Stimulated activated CD4-positive, alpha-beta T cell treated with anti-CD3 and anti-CD28 coated beads, Interleukin-15, amount 100 ng/mL, for 24 hours (primary cell): ENCODE measurements at regions not wholly inside any gene's neighbourhood (a gene's known extent, or its start where the extent isn't known, plus 50 kb on each side); places are given as distances from the start of the nearest gene placed in this dataset.

Experiments
- DNase-seq: peaks from one replicate; pipeline ENCODE4 v3.0.0-alpha.2; 2020

DNA sequence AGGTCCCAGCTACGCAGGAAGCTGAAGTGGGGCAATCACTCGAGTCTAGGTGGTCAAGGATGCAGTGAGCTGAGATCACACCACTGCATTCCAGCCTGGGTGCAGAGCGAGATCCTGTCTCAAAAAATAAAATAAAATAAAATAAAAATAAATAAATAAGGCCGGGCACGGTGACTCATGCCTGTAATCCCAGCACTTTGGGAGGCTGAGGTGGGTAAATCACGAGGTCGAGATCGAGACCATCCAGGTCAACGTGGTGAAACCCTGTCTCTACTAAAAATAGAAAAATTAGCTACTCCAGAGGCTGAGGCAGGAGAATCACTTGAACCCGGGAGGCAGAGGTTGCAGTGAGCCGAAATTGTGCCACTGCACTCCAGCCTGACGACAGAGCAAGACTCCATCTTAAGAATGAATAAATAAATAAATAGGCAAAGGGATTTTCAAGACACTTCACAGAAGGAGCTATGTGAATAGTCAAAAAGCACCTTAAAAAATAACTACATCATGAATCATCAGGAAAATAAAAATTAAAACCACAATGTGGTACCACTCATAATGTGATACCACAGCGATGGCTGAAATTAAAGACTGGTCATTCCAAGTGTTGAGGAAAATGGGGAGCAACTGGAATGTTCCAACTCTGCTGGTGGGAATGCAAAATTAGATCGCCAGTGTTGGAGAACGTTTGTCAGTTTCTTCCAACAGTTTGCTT is 92.9 kb upstream of the TBX3 start:
- DNase-seq, result no peak

DNA sequence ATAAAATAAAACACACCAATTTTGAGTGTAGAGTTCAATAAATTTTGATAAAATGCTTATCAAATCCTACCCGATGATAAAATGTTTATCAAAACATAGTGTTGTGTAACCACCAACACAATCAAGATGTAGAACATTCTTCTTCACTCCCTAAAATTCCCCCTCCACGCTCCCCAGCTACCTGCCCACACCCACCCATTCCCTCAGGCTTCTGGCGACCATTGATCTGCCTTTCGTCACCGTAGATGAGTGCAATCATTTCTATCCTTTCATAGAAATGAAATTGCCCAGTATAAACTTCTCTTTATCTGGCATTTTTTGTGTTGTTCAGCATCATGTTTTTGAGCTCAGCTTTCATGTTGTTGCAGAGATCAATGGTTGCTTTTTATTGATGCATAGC is 90.7 kb upstream of the TBX3 start:
- no peak for DNase-seq

DNA sequence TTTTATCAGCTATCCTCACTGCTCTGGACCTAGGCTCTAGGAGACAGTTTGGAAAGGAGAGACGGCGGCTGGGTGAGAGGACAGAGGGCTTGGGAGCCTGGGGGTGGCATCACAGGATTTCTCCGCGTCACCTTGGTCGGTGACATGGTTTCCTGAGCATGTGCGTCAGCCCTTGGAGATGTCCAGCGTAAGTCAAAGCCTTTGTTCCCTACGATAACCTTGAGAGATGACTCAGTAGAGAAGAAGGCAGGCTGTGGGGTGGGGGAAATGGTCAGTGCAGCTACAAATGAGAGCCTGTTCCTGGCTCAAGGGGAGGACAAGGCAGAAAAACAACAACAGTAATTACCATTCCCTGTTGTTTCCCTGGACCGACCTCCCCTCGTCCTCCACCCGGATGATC is 90.2 kb upstream of the TBX3 start:
- no peak for DNase-seq

DNA sequence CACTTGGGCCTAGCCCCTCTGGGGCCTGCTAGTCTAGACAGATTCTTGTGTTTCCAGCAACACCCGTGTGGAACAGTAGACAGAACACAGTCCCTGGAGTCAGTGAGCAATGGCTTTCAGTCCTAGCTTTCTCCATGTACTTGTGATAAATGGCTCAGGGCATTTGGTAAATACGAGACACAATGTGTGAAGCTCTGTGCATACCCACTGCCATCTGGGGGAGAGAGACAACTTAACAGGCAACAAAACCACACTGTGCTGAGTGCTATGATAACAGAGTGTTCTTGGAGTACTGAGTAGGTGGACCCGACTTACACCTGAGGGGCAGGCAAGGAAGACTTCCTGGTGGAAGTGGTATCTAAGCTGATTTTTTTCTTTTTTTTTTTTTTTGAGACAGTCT is 86.3 kb upstream of the TBX3 start:
- no peak for DNase-seq

DNA sequence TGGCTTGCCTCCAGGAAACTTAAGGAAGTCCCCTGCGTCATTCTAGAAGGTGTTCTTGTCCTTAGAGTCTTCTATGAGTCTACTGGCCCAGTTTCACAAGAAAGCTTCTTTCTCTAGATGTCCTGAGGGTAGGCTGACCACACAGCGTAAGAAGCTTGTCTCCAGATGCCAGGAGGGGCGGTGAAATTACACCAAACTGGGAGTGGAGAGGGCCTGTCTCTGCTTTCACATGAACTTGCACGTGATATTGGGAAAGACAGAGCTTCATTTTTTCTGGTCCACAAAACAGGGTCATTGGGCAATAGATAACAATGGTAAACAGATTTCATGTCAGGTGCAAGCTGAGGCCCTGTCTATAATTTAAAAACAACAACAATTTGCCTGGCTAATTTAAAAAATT is 85.7 kb upstream of the TBX3 start:
- DNase-seq, result no peak

DNA sequence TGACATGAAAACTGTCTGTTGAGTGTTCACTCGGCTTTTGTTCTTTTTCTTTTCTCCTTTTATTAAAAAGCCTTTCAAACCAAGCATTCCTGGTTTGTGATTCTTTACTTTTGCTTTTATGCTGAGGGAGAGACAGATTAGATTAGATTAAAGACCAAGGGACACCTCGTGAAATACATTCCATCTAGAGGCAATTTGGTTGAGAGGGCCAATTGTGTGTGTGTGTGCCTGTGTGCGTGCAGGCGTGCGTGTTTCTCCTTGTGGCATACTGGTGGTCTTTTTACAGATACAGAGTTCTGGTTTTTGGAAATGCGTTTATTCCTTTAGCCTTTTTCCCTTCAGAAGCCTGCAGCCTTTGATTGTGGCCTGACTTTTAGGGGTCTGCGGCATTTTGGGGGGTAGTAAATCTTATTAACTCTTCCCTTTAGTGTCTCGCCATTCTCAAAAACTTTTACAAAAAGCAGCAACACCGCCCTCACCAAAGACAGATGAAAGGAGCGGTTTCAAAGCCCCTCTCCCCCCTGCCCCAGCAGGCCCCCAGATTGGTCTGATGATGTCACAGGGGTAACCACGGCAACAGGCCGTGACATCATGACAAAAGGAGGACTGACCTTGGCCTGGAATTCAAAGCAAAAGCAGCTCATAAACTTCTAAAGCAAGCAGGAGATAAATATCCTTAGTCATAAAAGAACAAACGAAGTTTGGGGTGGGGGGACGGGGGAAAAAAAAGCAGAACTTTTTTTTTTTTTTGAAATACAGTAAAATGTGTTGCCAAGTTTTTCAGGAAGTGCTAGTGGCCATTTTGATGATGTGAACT is 84.1 kb upstream of the TBX3 start:
- DNase-seq, result no peak

DNA sequence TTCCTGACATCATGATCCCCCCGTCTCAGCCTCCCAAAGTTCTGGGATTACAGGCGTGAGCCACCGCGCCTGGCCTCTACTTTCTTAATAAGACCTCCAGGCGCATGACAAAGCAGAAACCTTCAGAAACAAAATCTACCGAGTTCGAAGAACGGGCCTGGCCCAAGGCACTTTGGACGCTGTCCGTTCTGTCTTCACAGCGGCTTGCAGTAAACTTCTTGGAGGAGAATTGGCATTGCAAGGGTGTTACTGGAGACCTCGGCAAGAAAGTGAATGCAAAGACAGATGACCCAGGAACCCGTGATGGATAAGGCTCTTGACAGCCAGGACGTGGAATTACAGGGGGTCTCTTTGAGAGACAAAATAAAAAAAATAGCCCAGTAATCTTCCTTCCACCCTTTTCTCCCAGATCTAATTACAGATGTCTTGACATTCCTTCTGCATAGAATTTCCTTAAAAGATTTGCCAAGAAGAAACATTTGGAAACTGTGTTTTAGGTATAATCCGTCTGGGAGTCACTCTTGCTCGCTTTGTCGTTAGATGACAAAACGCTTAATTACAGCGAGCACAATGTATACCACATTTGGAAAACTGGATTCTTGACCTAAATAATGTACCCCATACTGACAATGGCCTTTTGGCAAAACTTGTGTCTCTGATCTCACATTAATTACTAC is 83.2 kb upstream of the TBX3 start:
- no peak for DNase-seq

DNA sequence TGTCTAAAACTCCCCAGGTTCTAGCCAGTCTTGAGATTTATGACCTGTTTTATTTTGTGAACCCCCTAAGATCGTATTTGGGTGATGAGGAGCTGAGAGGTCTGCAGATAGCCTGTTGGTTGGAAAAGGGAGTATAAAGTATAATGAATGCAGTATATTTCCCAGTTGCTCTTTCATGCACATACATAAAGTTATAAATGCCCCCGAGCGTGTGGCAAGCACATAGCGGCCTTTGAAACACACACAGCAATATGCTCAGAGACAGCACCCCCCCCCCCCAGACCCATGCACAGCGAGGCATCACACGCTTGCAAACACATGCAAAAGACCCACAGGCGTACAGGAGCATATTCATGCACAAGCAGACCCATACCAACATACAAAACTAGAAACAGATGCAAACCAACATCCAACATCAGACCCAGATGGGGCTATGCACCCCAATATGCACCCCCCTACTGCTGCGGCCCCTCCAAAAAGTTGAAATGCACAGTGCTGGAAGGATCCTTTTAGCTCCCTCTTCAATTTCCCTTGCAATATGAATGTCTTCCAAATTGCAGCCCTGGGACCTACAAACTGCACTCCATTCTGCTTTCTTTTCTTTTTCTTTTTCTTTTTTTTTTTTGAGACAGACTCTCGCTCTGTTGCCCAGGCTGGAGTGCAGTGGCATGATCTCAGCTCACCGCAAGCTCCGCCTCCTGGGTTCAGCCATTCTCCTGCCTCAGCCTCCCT is 82.2 kb upstream of the TBX3 start:
- no peak for DNase-seq

DNA sequence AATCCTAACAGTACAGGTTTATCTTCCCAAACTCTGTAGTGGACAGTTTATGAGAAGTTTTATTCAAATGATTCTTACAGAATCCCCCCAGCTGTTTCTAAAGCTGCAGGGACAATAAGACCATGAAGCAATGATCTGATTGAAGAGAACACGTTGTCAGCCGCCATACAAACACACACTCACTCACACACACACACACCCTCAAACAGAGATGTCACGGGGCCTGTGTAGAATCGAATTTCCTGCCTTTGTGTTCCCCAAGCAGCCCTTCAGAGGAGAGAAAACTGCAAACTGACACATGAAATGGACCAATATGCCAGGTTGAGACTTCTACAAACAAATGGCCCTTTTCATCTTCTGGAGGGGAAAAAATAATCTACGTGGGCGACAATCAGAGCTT is 80.5 kb upstream of the TBX3 start:
- DNase-seq, result no peak

DNA sequence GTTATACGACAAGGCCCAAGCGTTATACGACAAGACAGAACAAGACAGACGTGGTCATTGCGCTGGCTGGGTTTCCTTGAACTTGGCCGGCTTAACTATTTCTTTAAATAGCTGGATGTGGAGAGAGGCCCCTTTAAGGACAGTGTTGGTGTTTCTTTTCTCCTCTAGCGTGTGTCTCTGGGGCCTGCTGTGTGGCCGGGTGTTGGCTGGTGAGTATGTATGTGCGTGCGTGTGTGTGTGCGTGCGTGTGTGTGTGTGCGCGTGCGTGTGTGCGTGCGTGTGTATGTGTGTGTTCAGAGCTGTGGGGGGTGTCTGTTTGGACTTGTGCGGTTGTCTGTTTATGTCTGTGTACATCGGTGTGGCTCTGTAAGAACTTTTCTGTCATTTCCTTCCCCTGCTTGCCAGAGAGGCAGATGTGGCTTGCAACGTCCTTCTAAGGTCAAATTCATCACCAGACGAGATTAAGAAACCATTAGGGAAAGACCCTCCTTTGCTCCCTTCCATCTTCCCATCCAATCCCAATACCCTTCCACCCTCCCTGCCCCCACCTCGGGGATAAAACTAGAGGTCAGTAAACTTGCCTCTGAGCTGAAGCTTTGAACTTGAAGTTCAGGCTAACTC is 78.6 kb upstream of the TBX3 start:
- no peak for DNase-seq

DNA sequence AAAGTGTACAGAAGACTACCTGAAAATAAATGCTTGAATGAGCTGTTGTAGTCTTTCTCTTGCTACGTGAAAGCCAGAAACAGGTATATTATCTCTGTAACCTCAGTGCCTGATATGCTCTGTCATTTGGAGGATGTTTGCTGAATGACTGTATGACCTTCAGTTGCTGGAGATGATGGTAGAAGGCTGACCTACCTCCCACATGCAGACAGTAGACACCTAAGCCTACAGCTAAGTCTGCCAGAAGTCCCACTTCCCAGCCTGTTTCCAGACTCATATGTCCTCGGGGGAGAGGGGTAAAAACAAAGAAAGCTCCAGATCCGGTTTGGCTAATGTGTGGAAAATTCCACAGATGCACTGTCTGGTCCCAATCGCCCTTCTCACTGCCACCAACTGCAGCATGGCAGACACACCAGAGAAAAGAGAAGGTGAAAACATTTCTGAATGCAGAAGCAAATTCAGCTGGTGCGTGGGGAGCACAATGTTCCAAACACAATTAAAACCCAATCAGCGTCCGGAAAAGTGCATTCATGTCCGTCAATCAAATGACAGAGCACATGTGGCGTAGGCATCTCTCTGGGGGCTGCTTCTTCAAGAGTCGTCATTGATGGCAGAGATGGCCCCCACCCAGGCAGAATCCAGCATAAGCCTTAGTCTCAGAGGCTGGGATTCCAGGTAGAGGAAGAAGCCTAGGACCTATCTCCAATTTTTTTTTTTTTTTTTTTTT is 76.3 kb upstream of the TBX3 start:
- no peak for DNase-seq

DNA sequence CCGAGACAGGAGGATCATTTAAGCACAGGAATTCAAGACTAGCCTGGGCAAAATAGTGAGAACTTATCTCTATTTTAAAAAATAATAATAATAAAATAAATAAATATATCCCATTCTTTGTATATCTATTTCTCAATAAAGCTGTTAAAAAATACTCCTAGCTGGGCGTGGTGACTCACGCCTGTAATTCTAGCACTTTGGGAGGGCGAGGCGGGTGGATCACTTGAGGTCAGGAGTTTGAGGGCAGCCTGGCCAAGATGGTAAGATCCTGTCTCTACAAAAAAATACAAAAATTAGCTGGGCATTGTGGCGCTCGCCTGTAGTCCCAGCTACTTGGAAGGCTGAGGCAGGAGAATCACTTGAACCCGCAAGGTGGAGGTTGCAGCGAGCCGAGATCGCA is 75.7 kb upstream of the TBX3 start:
- DNase-seq, result no peak

DNA sequence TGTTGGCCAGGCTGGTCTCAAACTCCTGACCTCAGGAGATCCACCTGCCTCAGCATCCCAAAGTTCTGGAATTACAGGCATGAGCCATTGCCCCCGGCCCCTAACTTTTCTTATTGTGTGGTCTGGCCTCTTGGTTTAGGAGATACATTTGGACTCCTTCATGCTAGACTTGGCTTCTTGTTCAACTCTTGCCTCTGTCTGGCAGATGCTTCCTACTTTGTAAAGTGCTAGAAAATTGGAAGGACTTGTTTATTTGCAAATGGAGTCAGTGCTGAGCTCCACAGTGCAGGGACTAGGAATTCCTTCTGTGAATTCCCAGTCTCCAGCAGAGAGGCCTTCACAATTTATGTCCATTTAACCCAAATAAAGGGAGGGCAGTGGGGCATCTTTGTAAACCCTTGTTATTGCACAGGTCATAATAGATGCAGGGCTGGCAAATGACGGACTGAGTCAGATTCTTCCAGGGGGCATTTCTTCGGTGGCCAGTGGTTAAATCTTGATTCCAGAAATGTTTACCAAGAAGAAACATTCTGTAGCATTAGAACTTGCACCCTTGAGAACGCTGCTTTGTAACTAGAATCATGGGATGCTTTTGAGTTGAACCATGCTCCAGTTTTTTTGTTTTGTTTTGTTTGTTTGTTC is 73.8 kb upstream of the TBX3 start:
- DNase-seq, result no peak

DNA sequence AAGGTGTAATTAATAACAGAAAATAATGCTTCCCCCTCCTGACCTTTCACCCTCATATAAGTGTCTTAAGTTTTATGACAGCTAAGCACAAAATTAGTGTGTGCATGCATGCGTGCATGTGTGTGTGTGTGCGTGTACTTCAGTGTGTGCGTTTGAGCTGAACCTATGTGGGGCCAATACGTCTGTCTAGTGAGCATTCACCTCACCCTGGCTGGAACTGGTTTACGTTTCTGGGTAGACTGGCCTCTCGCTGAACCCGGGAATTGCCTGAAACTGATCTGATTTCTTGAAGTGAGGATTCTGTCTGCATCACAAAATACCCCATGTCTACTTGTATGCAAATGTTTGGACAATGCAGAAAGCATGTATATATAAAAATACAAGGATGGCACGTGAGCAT is 68.2 kb upstream of the TBX3 start:
- DNase-seq, result no peak

DNA sequence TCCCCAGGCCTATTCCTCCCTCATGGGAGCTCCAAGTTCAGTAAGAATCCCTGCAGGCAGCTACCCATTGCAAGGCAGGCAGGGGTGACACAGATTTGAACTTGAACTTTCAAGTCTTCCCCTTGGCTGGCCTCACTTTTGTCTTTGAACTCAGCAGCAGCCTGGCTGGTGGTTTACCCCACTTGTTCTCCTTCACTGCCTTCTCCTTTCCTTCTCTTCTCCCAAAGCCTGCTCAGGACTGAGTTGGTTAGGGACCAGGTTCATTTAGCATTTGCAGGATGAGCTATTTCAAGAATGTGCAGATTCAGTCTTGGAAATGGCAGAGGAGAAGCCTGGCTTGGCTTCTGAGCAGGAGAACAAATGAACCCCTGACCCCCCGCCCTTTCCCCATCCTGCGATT is 67.7 kb upstream of the TBX3 start:
- no peak for DNase-seq

DNA sequence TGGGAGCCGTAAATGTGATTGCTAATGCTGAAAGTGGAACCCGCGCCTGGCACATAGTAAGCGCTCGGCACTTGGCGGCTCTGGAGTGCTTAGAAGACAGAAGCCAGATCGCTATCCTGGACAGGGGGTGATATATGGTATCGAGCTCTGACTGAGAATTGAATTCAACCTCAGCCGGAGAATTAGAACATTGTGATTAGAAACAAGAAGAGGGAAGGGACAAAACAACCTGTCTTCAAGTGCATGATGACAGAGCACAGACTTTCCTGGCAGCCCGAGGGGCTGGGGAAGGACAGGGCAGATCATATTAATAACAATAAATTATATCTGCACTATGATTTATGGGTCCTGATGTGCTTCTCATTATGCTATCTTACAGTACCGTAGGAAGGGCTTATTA is 66.9 kb upstream of the TBX3 start:
- no peak for DNase-seq

DNA sequence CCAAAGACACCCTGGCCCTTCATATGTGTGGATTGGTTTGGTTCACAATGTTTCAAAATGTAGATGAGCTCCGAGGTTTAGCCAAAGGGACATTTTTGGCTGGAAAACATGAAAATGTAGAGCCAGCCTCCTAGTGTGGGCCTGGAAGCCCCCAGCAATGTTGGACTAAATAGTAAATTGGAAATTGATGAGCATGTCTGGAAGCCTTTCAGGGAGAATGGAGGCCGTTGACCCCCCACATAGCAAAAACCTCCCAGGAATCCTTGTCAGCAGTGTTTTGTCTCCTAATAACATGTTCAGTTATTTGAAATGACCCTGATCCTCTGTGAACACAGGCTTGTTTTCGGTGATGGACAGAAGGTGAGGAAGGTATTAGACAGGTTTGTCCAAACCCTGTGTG is 65.1 kb upstream of the TBX3 start:
- DNase-seq, result no peak

DNA sequence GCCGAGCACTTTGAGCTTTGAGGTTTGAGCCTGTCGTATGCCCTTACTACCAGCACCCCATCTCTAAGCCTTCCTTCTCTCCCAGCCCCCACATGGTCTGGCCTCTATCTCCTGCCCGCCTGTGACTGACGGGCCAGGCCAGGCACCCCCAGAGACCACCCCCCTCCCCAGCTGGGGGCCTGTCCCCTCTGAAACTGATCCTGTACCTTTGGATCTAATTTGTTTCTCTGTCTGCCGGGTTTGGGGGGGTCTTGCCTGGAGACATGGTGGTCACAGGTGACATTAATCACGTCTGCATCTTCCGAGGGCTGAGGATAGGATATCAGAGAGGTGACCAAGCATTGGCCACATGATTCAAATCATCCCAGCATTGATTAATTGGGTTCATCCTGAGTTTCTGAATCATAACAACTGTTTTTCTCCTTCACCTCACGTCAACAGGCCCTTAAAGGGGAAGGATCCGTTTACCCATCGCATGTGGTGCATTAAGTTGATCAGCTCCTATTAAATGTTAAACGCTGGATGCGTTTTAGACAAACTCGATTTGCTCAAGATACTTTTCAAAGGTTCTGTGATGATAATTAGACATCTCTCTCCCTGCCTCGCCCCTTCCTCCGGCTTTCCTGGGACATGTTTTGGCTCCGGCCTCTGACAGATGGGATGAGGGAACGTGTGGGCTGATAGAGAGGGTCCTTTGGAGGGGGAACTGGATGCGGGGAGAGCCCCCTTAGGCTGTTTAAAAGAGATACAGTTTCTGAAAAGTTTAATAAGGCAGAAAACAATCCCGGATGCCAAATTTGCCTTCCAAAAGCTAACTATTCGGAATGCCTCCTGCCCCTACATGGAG is 63.3 kb upstream of the TBX3 start:
- no peak for DNase-seq

DNA sequence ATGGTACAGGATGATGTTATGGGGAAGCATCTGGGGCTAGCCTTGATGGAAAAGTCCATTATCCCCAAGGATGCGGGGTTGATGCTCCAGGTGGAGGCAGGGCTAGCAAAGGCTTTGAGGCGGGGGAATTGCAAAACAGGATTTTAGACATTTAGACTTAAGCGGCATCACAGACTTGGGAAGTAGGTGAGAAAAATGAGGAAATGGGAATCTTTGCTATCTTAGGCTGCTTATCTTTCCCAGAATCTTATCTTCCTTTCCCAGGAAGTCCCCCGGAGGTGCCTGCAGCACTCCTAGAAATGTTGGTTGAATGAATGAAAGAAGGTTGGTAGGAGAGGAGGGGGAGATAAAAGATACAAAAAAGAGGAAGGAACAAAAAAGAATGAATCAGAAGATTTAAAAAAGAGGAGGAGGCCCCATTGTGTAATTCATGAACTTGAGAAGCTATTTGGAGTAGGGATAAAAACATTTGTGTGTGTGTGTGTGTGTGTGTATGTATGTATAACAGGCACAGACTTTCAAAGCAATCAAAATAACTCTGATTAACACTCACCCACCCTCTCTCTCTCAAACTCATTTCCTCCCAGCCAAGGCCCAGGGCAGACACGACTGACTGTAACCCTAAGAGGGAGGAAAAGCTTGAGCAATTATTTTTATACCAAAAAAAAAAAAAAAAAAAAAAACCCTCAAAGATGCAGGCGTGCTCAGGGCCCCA is 62.5 kb upstream of the TBX3 start:
- no peak for DNase-seq

DNA sequence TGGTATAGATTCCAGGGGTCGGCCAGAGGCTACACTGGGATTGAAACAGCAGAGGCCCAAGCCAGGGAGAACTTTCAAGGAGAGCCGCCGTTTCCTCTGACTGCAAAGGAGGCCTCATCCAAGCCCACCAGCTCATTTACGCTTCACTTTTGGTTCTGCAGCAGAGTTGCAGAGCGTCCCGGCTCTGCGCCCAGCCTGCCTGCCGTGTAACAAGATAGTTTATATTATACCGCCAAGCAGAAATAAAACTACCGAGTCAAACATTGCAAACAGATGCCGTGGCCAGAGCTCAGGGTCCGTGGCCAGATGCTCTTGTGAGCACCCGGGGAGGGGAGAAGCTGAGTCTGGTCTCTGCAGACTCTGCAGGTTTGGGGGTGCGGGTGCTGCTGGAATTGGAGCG is 60.7 kb upstream of the TBX3 start:
- no peak for DNase-seq
